HG03469 (cell line): ENCODE measurements at regions not wholly inside any gene's neighbourhood (a gene's known extent, or its start where the extent isn't known, plus 50 kb on each side); places are given as distances from the start of the nearest gene placed in this dataset.
"Not testable (repeated sequence)": the region's sequence is repeated elsewhere in the genome, so short reads cannot be mapped to it uniquely, and the experiment has no call there.

Experiments used
- ATAC-seq: cut with Tn5 transposase; IDR thresholded peaks from one replicate; pipeline ENCODE4 v1.9.1; 2021; ENCODE audit warnings: mild to moderate bottlenecking, moderate library complexity, moderate number of reproducible peaks; ENCODE audit not compliant: unreplicated experiment

DNA sequence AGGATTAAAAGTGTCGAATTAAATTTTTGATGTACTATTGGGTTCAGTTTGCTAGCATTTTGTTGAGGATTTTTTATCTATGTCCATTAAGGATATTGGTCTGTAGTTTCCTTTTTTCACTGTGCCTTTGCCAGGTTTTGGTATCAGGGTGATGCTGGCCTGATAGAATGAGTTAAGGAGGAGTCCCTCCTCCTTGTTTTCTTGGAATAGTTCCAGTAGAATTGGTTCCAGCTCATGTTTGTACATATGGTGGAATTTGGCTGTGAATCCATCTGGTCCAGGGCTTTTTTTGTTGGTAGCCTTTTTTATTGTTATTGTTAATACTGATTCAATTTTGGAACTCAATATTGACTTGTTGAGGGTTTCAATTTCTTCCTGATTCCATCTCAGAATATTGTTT lies 141.8 kb downstream of the SIM1 start:
- ATAC-seq: no peak

DNA sequence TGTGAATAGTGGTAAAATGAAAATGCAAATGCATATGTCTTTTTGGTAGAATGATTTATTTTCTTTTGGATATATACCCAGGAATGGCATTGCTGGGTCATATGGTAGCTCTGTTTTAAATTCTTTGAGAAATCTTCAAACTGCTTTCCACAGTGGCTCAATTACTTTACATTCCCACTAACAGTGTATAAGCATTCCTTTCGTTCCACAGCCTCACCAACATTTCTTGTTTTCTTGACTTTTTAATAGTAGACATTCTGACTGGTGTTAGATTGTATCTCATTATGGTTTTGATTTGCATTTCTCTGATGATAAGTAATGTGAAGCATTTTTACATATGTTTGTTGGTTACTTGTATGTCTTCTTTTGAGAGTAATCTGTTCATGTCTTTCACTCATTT lies 144.0 kb downstream of the SIM1 start:
- no peak for ATAC-seq

DNA sequence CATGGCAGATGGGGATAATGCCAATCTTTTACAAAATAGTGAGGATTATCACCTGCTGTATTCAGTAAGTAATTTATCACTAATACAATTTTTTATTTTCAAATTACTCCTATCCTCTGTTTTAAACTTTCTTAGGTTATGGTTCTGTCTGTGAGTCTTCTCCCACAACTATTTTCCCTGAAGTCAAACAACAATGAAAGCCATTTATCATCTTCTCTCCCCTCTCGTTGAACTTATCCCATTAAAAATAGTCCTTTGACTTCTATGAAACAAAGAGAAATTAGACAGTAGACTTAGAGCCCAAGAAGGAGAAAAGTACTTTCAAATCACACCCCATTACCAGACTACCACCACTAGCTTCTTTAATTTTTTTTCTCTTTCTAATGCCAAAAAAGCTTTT lies 147.7 kb downstream of the SIM1 start:
- no peak for ATAC-seq

DNA sequence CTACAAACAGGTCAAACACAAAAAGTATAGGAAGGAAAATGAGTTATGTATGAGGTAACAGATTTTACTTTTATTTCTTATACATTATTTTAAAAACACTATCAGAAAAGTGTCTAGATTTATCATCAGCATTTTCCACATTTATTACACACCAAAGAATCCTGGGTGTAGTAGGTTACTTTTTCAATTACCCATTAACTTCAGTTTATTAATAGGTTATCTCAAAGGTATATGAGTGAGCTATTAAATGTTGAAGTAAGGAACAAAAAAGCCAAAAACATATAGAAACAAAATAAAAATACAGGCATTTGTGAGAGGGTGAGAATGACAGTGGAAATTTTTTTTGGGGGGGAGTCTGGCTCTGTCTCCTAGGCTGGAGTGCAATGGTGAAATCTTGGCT lies 150.5 kb downstream of the SIM1 start:
- no peak for ATAC-seq

DNA sequence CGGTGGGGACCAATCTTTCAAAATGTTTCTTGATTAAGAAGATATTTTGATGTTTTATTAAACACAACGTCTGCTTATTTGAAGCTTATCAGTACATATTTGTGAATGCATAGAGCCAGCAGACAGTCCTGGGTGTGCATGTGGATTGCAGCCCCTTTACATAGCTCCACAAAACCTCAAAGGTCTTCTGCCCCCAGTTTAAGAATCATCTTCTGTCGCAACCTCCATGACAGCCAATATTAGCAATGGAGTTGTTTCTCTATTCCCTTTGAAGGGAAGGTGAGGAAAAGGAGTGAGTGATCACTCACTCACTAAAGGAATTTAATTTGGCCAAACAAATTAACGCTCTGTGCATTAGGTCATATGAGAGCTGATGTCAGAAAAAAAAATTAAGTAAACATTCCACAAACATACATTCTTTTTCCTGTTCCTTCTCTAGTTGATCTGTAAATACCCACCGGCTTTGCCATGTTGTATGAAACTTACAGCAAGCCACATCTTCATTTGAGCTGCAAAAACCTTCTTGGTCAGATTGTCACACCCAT lies 152.9 kb downstream of the SIM1 start:
- no peak for ATAC-seq

DNA sequence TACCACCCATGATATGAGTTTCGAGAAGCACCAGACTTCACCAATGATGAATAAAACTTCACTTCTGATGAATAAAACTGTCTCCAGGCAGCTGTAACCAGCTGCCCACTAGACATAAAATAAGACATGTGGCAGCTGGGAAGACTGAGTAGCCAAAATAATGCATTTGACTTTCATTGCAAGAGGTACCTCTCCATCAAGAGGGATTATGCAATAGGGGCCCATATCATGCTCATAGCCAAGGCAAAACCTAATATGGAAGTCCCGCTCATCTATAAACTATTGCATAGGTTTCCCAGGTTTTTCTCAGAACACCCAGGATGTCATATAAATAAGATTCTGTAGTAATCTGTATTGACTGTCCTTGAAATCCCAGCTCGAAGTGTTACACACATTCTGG lies 155.5 kb downstream of the SIM1 start:
- no peak for ATAC-seq

DNA sequence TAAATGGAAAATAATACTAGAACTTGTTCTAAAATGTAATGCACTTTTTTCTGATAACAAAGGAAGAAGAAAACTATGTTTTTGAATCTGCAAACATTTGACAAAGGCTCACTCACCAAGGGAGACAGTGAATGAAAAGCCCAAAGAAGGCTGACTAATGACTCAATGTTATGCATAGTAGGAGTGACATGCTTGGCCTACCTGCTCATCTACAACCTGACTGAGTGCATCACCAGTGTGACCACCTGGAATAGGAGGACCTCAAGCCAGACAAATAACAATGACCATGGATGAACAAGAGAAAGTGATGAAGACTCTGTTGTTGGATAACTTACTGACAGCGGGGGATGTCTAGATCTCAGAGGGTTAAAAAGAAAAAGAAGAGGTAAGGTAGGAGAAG lies 157.2 kb downstream of the SIM1 start:
- ATAC-seq: no peak

DNA sequence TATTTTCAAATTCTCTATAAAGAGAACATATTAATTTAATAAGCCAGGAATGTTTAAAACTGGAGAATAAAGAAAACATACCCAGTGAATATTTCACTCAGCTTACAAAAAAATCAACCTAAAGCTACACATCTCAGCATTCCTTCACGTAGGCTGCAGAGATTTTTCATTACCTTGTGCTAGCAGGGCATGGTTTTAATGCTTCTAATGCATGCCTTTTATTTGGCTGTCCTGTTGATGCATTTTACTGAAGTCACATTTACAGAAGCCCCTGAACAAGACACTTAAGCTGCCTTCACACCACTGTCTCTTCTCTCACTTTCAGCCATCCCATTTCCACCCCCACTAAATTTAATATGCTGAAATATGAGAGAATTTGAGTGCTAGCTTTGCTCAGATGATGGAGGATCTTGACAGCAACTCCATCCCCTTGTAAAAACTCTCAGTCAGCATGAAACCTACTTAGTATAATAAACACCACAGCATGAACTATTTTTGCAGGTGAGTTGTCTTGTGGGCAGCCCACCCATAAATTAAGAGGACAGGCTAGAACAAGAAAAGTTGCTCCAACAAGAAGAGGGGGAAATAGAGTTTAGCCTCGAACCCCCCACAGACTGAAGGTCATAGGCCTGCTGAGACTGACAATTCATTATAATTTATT lies 159.4 kb downstream of the SIM1 start:
- no peak for ATAC-seq

DNA sequence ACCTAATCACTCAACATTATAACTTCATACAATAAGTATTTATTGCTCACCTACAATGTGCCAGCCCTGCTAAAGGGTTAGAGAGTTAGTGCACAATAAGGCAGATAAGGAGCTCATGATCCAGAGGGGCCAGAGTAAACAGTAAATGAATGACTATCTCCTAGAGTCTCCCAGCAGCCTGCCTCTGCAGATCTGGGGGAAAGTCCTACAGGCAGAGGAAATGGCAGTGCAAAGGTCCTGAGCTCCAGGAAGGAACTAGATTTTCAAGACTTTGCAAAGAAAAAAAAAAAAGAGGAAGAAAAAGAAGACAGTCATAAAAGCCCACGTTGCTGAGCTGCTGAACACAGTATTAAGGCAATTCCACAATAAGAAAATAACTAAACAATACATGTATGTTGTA lies 160.1 kb downstream of the SIM1 start:
- no peak for ATAC-seq

DNA sequence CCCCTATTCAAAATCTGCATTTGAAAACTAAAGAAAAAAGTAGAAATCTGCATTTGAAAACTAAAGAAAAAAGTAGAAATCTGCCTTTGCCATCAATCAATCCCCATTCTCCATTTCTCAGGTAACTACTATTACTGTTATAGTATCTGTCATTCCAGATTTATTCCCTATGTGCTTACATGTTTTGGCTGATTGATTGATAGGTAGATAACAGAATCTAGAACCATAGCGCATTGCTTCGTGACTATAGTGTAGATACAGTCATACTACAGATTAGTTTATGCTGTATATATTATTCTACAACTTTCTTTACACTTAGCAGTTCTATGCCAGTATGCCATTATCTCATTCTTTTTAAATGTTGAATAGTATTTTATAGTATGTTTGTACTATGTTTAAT lies 163.0 kb downstream of the SIM1 start:
- no peak for ATAC-seq

DNA sequence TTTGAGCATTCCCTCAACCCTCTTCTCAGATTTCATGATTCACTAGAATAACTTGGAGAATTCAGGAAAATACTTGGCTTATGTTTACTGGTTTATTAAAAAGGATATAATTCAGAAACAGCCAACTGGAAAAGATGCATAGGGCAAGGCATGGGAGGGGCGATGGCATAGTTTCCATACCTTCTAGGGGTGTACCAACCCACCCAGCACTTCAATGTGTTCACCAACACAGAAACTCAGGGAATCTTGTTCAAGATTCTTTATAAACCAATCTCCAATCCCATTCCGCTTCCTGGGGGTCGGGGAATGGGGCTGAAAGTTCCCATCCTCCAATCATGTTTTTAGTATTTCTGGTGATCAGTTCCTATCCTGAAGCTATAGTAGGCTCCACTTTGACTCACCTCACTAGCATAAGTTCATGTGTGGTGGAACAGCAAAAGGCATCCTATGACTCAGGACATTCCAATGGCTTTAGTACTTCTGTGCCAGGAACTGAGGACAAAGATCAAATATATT lies 164.4 kb downstream of the SIM1 start:
- ATAC-seq: no peak

DNA sequence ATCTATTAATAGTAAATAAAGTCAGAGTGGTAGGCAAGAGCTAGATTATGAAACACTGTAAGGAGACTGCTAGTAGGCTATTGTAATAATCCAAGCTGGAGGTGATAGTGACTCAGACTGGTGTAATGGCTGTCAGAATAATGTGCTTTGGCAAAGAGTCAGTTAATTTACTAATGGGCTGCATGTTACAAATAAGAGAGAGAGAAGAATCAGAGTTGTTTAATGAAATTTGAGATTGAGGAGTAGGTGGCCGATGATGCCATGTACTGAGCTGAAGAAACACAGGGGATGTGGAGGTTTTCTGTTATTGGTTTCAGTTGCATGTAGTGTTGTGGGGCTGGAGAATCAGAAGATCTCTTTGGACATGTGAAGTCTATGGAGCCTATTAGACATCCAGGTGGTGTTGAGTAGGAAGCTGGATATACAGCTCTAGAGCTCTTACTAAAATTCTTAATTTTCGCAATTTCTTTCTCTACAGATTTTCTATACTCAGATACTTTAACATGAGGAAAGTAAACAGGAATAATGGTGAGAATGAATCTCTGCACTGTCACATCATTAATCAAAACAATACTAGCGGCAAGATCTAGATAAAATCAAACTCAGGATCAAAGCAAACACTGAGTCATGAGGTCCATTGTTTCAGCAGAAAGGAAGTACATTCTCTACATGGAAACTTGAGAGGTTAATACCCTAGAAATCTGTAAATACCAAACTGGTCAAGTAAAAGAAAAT lies 167.7 kb downstream of the SIM1 start:
- ATAC-seq: no peak

DNA sequence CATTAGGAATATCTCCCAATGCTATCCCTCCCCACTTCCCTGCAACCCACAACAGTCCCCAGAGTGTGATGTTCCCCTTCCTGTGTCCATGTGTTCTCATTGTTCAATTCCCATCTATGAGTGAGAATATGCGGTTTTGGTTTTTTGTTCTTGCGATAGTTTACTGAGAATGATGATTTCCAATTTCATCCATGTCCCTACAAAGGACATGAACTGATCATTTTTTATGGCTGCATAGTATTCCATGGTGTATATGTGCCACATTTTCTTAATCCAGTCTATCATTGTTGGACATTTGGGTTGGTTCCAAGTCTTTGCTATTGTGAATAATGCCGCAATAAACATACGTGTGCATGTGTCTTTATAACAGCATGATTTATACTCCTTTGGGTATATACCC lies 169.5 kb downstream of the SIM1 start:
- not testable (repeated sequence) for ATAC-seq

DNA sequence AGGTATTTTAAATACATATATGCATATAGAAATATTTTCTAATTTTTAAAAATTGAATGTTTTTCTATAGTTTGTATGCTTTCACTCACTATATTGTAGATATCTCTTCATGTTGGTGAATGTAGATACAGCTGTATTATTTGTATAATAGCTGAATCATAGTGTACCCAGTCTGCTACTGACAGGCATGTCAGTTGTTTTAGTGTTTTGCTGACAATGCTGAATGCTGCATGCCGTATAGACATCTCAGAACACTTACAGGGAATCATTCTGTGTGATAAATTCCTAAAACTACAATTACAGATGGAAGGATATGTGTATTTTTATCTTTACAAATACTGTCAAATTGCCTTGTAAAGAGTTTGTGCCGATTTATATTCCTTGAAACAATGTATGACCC lies 175.4 kb downstream of the SIM1 start:
- ATAC-seq: no peak

DNA sequence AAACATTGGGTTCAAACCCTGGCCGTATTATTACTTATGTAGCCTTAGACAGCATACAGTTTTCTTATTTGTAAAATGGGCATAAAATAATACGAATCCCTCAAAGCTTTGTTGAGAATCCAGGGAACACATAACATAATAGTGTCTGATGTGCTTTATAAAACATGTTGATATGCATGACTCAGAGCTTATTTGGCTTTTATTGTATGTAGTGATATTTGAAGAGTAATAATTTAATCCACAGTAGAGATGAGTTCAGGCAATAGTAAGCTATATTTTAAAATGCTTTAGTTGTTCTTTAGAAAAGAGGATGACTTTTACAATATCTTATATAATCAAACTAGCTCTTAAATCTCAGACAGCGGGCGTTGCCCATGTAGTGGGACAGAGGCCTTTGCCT lies 176.4 kb downstream of the SIM1 start:
- ATAC-seq: no peak

DNA sequence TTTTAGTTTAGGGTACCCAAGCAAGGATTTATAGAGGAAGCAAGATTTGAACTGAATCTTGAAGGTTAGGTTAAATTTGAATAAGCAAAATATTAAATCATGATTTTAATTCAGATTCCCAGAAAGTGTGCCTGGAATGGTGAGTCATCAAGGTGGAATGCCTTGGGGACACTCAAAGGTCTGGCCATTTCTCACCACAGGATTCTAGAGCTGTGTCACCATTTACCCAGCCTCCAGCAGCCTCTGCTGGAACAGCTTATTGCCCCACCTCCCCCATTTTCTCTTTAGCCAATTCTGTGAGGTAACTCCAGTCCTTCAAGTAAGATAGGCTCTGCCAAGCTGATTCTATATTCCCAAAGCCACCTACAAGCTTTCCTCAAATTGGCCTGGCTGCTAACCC lies 181.4 kb downstream of the SIM1 start:
- ATAC-seq: no peak

DNA sequence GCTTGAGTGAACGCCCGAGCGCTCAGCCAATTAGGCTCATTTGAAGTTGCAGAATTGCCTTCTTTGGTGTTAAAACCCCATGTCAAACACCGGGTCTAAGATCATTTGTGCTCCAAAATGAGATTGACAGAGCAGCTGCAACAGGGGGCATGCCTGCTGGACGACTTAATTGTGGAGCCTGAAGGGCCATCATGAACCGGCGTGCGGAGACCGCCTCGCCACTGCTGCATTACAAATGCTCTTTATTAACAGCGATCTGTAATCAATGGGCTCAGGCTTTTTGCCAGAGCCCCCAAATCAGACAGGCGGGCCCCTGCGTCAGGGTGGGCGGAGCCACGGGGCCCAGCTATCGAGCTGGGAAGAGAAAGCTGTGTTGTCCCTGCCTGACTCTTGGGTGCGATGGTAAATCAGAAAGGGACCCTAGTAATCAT lies 183.2 kb downstream of the SIM1 start:
- ATAC-seq: no peak

DNA sequence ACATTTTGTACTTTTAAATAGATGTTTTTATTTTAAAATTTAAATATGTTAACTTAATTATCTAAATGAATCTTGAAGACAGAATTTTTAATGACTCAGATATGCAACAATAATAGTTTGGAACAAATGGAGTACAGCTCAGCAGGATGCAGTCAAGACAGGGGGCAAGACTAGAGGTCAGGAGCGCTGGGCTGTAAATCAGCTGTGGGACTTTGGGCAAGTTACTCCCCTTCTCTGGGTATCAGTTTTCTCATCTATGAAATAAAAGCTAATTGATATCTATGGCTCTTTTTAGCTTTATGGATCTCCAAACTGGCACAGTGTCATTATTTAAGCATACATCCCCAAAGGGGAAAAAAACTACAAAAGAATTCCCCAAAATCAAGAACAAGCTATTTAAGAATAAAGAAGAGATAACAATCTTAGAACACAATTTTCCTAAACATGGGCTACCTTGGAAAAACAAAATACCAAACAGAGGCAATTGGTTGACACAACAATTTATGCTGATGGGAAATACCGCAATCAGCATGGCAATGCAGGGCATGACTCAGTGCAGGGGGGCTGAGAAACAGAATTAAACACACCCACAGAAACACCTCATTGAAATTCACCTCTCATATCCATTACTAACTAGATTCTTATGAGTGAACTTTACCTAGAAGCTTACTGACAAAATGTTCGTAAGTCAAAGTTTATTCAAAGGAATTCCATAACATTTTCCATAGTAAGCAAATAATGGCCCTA lies 188.2 kb downstream of the SIM1 start:
- ATAC-seq: no peak

DNA sequence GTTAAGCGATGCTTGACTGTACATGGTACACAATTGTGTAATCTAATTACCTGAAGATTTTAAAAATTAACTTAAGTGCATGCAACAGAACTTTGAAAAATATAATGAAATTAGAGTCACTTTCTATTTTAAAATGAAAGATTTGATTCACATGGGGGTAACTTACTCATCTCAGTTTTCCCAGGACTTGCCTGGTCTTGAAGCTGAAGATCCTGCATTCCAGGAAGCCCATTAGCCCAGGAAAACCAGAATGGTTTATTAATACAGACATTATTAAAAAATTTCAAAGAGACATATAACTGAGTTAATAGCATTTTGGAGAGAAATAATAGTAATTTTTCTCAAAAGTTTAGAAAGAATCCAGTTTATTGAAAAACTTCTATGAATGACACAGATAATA lies 190.6 kb downstream of the SIM1 start:
- no peak for ATAC-seq

DNA sequence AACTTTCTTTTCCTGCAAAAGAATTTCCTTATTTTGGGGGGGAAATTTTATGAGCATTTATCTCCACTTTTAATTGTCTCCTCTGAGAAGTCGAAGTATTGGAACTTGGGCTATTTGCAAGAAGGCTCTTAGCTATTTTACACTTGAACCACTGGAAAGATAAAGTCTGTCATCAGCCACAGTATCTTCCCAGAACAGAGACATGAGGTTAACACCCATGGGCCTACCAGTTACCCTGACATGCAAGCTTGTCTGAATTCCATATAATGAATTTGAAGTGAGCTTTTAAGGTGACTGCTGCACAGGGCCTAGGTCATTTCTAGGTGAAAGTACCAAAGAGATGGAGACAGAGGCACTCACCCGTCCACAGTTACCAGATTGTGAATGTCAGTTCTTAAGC lies 193.1 kb downstream of the SIM1 start:
- ATAC-seq: no peak

DNA sequence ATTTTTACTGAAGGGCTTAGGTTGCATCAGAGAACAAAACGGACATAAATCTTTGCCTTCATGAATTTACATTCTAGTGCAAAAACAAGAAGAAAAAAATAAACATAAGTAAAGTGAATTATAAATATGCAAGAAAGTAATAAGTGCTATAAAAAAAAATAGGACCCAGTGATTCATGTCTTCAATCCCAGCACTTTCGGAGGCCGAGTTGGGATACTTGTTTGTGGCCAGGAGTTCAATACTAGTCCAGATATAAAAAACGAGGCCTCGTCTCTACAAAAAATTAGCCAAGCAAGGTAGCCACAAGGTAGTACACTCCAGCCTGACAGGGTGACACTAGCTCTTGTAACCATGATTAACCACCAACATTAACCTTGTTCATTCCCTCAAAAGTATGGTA lies 193.5 kb downstream of the SIM1 start:
- ATAC-seq: no peak

DNA sequence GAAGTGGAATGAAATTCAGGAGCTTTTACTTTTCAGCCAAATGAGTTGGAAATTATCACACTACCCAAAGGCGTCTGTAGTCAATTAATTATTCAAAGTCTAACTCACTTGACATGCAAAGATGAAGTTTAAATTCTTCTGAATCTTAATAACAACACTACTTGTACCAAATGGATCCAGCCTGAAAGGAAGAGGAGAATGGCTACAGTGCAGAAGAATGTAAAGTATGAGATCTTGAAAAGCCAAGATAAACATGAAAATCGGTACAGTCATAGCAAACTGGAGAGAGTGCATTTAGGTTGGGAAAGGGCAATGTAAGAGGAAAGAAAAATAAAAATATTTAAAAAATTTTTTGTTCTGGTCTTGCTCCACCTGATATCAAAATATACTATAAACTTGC lies 195.5 kb downstream of the SIM1 start:
- no peak for ATAC-seq
